Breast epithelium (tissue), 3 donors: ENCODE measurements at regions not wholly inside any gene's neighbourhood (a gene's known extent, or its start where the extent isn't known, plus 50 kb on each side); places are given as distances from the start of the nearest gene placed in this dataset.

Source experiments
- POLR2AphosphoS5 ChIP-seq, 3 donors: sonication (generic); formaldehyde crosslinking; IDR thresholded peaks; one replicate each; pipeline ENCODE4 v1.6.1; 2017; ENCODE audit warnings: antibody characterized with exemption in 3 of 3
- TF ChIP-seq, protein P1 (sequence below), 3 donors: fragments of 450-650 bp; IDR thresholded peaks; one replicate each; pipeline ENCODE4 v1.5.1; 2016 to 2017; ENCODE audit warnings: antibody characterized with exemption in 3 of 3, mild to moderate bottlenecking in 3 of 3, moderate library complexity in 3 of 3

DNA sequence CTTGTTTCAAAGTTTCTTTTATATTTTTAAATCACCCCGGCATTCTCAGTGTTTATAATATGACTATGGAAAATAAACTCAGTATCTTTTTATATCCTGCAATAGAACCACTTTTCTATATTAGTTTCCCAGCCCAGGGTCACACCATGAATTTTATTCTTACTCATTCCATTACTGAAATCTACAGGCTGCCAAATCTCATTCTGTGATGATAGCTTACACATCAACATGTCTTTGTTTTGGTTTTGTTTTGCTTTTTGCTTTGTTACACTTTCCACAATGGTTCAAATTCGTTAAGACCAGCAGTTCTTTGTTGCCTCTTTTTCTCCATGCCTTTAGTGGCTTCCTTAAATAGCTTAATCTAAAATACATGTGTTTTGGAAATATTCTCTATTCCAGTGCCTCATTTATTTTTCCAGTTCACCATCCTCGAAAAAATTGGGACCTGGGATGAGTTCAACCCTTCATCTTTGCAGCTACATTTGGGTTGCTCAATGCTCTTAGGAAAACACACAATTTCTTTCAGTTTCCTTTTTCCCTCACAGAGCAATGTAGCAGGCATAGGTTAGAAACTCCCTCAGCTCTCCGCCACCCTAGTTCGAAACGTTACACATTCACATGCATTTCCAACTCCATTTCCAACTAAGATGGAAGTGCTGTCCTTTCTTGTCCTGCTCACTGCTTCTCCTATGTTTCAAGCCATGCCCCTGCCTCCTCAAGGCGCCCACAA lies 1146.3 kb downstream of the MAT2B start:
- no peak for TF ChIP-seq POLR2AphosphoS5 (IDR thresholded peaks at IDR 0.05)
- TF ChIP-seq, protein P1, sequence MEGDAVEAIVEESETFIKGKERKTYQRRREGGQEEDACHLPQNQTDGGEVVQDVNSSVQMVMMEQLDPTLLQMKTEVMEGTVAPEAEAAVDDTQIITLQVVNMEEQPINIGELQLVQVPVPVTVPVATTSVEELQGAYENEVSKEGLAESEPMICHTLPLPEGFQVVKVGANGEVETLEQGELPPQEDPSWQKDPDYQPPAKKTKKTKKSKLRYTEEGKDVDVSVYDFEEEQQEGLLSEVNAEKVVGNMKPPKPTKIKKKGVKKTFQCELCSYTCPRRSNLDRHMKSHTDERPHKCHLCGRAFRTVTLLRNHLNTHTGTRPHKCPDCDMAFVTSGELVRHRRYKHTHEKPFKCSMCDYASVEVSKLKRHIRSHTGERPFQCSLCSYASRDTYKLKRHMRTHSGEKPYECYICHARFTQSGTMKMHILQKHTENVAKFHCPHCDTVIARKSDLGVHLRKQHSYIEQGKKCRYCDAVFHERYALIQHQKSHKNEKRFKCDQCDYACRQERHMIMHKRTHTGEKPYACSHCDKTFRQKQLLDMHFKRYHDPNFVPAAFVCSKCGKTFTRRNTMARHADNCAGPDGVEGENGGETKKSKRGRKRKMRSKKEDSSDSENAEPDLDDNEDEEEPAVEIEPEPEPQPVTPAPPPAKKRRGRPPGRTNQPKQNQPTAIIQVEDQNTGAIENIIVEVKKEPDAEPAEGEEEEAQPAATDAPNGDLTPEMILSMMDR (IDR thresholded peaks at IDR 0.05) = no peak
